OCI-LY1 (cell line): ENCODE measurements at regions not wholly inside any gene's neighbourhood (a gene's known extent, or its start where the extent isn't known, plus 50 kb on each side); places are given as distances from the start of the nearest gene placed in this dataset.

Experiments
- H2AFZ ChIP-seq: fragments of 200-600 bp; sonication (generic), shearing (Covaris generic); 2 replicates; pipeline ENCODE4 v1.6.0; 2014; ENCODE audit warnings: antibody characterized with exemption, mild to moderate bottlenecking, low read length
- H3F3A ChIP-seq: fragments of 200-600 bp; sonication (generic), shearing (Covaris generic); 2 replicates; pipeline ENCODE4 v1.6.0; 2014; ENCODE audit warnings: mild to moderate bottlenecking, antibody characterized with exemption, low read length, moderate library complexity; ENCODE audit not compliant: insufficient read depth
- H3K27ac ChIP-seq: fragments of 200-600 bp; sonication (generic); 2 replicates; pipeline ENCODE4 v1.5.1; 2014; ENCODE audit warnings: low read length, mixed run types, mild to moderate bottlenecking, low read depth; ENCODE audit not compliant: poor library complexity, severe bottlenecking
- H3K27me3 ChIP-seq: fragments of 200-600 bp; sonication (generic); 2 replicates; pipeline ENCODE4 v1.6.0; 2014; ENCODE audit warnings: antibody characterized with exemption, mild to moderate bottlenecking, low read length, moderate library complexity; ENCODE audit not compliant: insufficient read depth
- H3K36me3 ChIP-seq: fragments of 200-600 bp; sonication (generic); 2 replicates; pipeline ENCODE4 v1.6.1; 2014; ENCODE audit warnings: mild to moderate bottlenecking, antibody characterized with exemption, low read length, moderate library complexity, mixed read lengths; ENCODE audit not compliant: insufficient read depth
- H3K4me1 ChIP-seq: fragments of 200-600 bp; sonication (generic); 2 replicates; pipeline ENCODE4 v1.5.1; 2014; ENCODE audit warnings: mild to moderate bottlenecking, low read length, moderate library complexity; ENCODE audit not compliant: insufficient read depth, severe bottlenecking
- H3K4me2 ChIP-seq: fragments of 200-600 bp; sonication (generic), shearing (Covaris generic); 2 replicates; pipeline ENCODE4 v1.6.1; 2014; ENCODE audit warnings: low read length
- H3K4me3 ChIP-seq: fragments of 200-600 bp; sonication (generic); 2 replicates; pipeline ENCODE4 v1.5.1; 2014; ENCODE audit warnings: low read length, low read depth, mild to moderate bottlenecking, mixed read lengths; ENCODE audit not compliant: poor library complexity, severe bottlenecking
- H3K79me2 ChIP-seq: fragments of 200-600 bp; shearing (Covaris generic); 2 replicates; pipeline ENCODE4 v1.6.1; 2016; ENCODE audit warnings: mixed run types, low read length, mixed read lengths; ENCODE audit not compliant: insufficient read depth
- H3K9ac ChIP-seq: fragments of 200-600 bp; sonication (generic), shearing (Covaris generic); 2 replicates; pipeline ENCODE4 v1.6.1; 2014; ENCODE audit warnings: mild to moderate bottlenecking, low read length, mixed read lengths
- H3K9me2 ChIP-seq: fragments of 200-600 bp; sonication (generic), shearing (Covaris generic); 2 replicates; pipeline ENCODE4 v1.6.1; 2014; ENCODE audit warnings: low read depth, mild to moderate bottlenecking, low read length, mixed read lengths
- H3K9me3 ChIP-seq: fragments of 200-600 bp; shearing (Covaris generic); 2 replicates; pipeline ENCODE4 v1.6.1; 2014; ENCODE audit warnings: low read length, mixed read lengths
- H4K20me1 ChIP-seq: fragments of 200-600 bp; sonication (generic), shearing (Covaris generic); 2 replicates; pipeline ENCODE4 v1.6.0; 2016; ENCODE audit warnings: mild to moderate bottlenecking, low read length; ENCODE audit not compliant: insufficient read depth
- CTCF ChIP-seq: fragments of 200-600 bp; sonication (generic), shearing (Covaris generic); IDR thresholded peaks from 2 replicates; pipeline ENCODE4 v1.5.1; 2017; ENCODE audit warnings: mild to moderate bottlenecking, antibody characterized with exemption, low read length, moderate library complexity, mixed read lengths
- EZH2 ChIP-seq: fragments of 200-600 bp; sonication (generic), shearing (Covaris generic); IDR thresholded peaks from 2 replicates; pipeline ENCODE4 v1.8.0; 2017; ENCODE audit warnings: borderline replicate concordance, mixed run types, mild to moderate bottlenecking, antibody characterized with exemption, low read length, moderate library complexity, mixed read lengths

- Histone ChIP-seq H3K4me1 (no peaks in the 10 kb centered on the region), H2AFZ (no peak overlapping the region), H3K9me3 (no peaks in the 10 kb centered on the region), H4K20me1 (no peaks in the 10 kb centered on the region), H3K36me3 (no peaks in the 10 kb centered on the region), H3K4me3 (no peak overlapping the region), H3K9ac (no peak overlapping the region), H3F3A (no peaks in the 10 kb centered on the region), H3K4me2 (no peak overlapping the region), H3K79me2 (no peaks in the 10 kb centered on the region), H3K9me2 (no peaks in the 10 kb centered on the region), H3K27ac (no peak overlapping the region), H3K27me3 (no peaks in the 10 kb centered on the region)
- TF ChIP-seq CTCF (no peak), EZH2 (no peak)
Measured at GRCh38 chr6:170181338-170181690, 109.6 kb downstream of the DLL1 start.

- no peaks in the 10 kb centered on the region for H3K79me2 ChIP-seq
- no peaks in the 10 kb centered on the region for H3K9me3 ChIP-seq
- no peaks in the 10 kb centered on the region for H3F3A ChIP-seq
- H3K9me2 ChIP-seq: no peaks in the 10 kb centered on the region
- H3K27me3 ChIP-seq: no peaks in the 10 kb centered on the region
- H3K27ac ChIP-seq: no peak overlapping the region
- H3K4me2 ChIP-seq: no peak overlapping the region
- H3K4me1 ChIP-seq: no peaks in the 10 kb centered on the region
- H3K4me3 ChIP-seq: no peak overlapping the region
- TF ChIP-seq CTCF (no peak), EZH2 (no peak)
- no peak overlapping the region for H2AFZ ChIP-seq
- no peaks in the 10 kb centered on the region for H3K36me3 ChIP-seq
- H3K9ac ChIP-seq: no peak overlapping the region
- no peaks in the 10 kb centered on the region for H4K20me1 ChIP-seq
Measured at GRCh38 chr6:170180671-170181337, 110.1 kb downstream of the DLL1 start.

- Histone ChIP-seq H2AFZ (no peak overlapping the region), H3K9me2 (no peaks in the 10 kb centered on the region), H3K4me3 (no peak overlapping the region), H3K36me3 (no peaks in the 10 kb centered on the region), H3K79me2 (no peaks in the 10 kb centered on the region), H3K4me2 (no peak overlapping the region), H3K4me1 (no peaks in the 10 kb centered on the region), H4K20me1 (no peaks in the 10 kb centered on the region), H3K9ac (no peak overlapping the region), H3F3A (no peaks in the 10 kb centered on the region), H3K27me3 (no peaks in the 10 kb centered on the region), H3K27ac (no peak overlapping the region), H3K9me3 (no peaks in the 10 kb centered on the region)
- TF ChIP-seq CTCF (no peak), EZH2 (no peak)
Measured at GRCh38 chr6:170179616-170180324, 111.1 kb downstream of the DLL1 start.
